Liver (tissue), 8 donors: ENCODE measurements at regions not wholly inside any gene's neighbourhood (a gene's known extent, or its start where the extent isn't known, plus 50 kb on each side); places are given as distances from the start of the nearest gene placed in this dataset.
"Not testable (repeated sequence)": the region's sequence is repeated elsewhere in the genome, so short reads cannot be mapped to it uniquely, and the experiment has no call there.

Experiments used
- DNase-seq: peaks from one replicate; pipeline ENCODE4 v3.0.0-alpha.2; 2017; ENCODE audit warnings: low spot score
- H3K27ac ChIP-seq, 2 donors: one replicate each; pipeline ENCODE4 v1.7.0; 2013; ENCODE audit warnings: inconsistent platforms in 2 of 2, low read length in 2 of 2, control low read depth in 1 of 2, low read depth in 1 of 2, mild to moderate bottlenecking in 1 of 2
- H3K27me3 ChIP-seq, 4 donors: one replicate each; pipeline versions ENCODE4 v1.6.1 to v1.7.0; 2013; ENCODE audit warnings: low read length in 3 of 4, inconsistent platforms in 1 of 4, mild to moderate bottlenecking in 1 of 4, moderate library complexity in 1 of 4; ENCODE audit not compliant: control insufficient read depth in 4 of 4, insufficient read depth in 4 of 4
- H3K36me3 ChIP-seq, 4 donors: one replicate each; pipeline versions ENCODE4 v1.6.1 to v1.7.0; 2013; ENCODE audit warnings: low read length in 3 of 4, mild to moderate bottlenecking in 3 of 4, low read depth in 1 of 4, moderate library complexity in 1 of 4; ENCODE audit not compliant: control insufficient read depth in 4 of 4, insufficient read depth in 3 of 4
- H3K4me1 ChIP-seq, 4 donors: one replicate each; pipeline versions ENCODE4 v1.6.1 to v1.7.0; 2013; ENCODE audit warnings: low read length in 3 of 4, mild to moderate bottlenecking in 3 of 4, moderate library complexity in 1 of 4; ENCODE audit not compliant: control insufficient read depth in 4 of 4, insufficient read depth in 4 of 4
- H3K4me3 ChIP-seq, 3 donors: one replicate each; pipeline versions ENCODE4 v1.6.1 to v1.7.0; 2013; ENCODE audit warnings: low read length in 3 of 3, control low read depth in 1 of 3, low read depth in 1 of 3, mild to moderate bottlenecking in 1 of 3
- H3K9ac ChIP-seq, 2 donors: one replicate each; pipeline ENCODE4 v1.7.0; 2013; ENCODE audit warnings: low read length in 2 of 2, mild to moderate bottlenecking in 2 of 2, moderate library complexity in 2 of 2, control low read depth in 1 of 2, low read depth in 1 of 2
- H3K9me3 ChIP-seq, 4 donors: one replicate each; pipeline versions ENCODE4 v1.6.1 to v1.7.0; 2013; ENCODE audit warnings: low read length in 3 of 4; ENCODE audit not compliant: control insufficient read depth in 4 of 4
- EGR1 ChIP-seq, 2 donors: IDR thresholded peaks; 2 replicates each; pipeline ENCODE4 v1.6.1; 2016 to 2018; ENCODE audit warnings: antibody characterized with exemption in 2 of 2, low read depth in 2 of 2
- FOXA1 ChIP-seq: IDR thresholded peaks from 2 replicates; pipeline ENCODE4 v1.6.1; 2016; ENCODE audit warnings: antibody characterized with exemption
- FOXA2 ChIP-seq: IDR thresholded peaks from 2 replicates; pipeline ENCODE4 v1.6.1; 2016; ENCODE audit warnings: antibody characterized with exemption
- GABPA ChIP-seq, 2 donors: IDR thresholded peaks in 1 of 2; conservative IDR thresholded peaks in 1 of 2; 2 replicates each; pipeline ENCODE4 v1.6.1; 2016; ENCODE audit warnings: antibody characterized with exemption in 2 of 2, mild to moderate bottlenecking in 1 of 2, moderate library complexity in 1 of 2
- HNF4G ChIP-seq: IDR thresholded peaks from 2 replicates; pipeline ENCODE4 v1.6.1; 2016; ENCODE audit warnings: antibody characterized with exemption
- JUND ChIP-seq, 2 donors: IDR thresholded peaks; 2 replicates each; pipeline ENCODE4 v1.6.1; 2016; ENCODE audit warnings: antibody characterized with exemption in 2 of 2
- NR2F2 ChIP-seq: IDR thresholded peaks from 2 replicates; pipeline ENCODE4 v1.6.1; 2016; ENCODE audit warnings: antibody characterized with exemption
- RXRA ChIP-seq, 2 donors: IDR thresholded peaks; 2 replicates each; pipeline ENCODE4 v1.6.1; 2017 to 2018; ENCODE audit warnings: antibody characterized with exemption in 2 of 2, mild to moderate bottlenecking in 1 of 2
- SP1 ChIP-seq: IDR thresholded peaks from 2 replicates; pipeline ENCODE4 v1.6.1; 2018; ENCODE audit warnings: antibody characterized with exemption, mild to moderate bottlenecking
- TAF1 ChIP-seq: conservative IDR thresholded peaks from 2 replicates; pipeline ENCODE4 v1.6.1; 2016; ENCODE audit warnings: antibody characterized with exemption, mild to moderate bottlenecking
- YY1 ChIP-seq: IDR thresholded peaks from 2 replicates; pipeline ENCODE4 v1.6.1; 2016; ENCODE audit warnings: antibody characterized with exemption, mild to moderate bottlenecking
- WGBS: extraction: QIAGEN DNeasy Blood & Tissue Kit; methylation state at CpG from one replicate; pipeline ENCODE4 v1.1.7; 2013; 5-methylcytosine and 5-hydroxymethylcytosine counted together
- TF ChIP-seq, protein P1 (sequence below): IDR thresholded peaks from 2 replicates; pipeline ENCODE4 v1.6.1; 2016; ENCODE audit warnings: antibody characterized with exemption
- TF ChIP-seq, protein P2 (sequence below): IDR thresholded peaks from 2 replicates; pipeline ENCODE4 v1.6.1; 2016; ENCODE audit warnings: antibody characterized with exemption
- TF ChIP-seq, protein P3 (sequence below): fragments of 150-350 bp; IDR thresholded peaks from 2 replicates; pipeline ENCODE4 v1.5.1; 2017; ENCODE audit warnings: improper control_type of control experiment, low read depth, low read length; ENCODE audit not compliant: missing input control
- TF ChIP-seq, protein P4 (sequence below): IDR thresholded peaks from 2 replicates; pipeline ENCODE4 v1.6.1; 2016; ENCODE audit warnings: antibody characterized with exemption, mild to moderate bottlenecking
- donor health status: healthy.
- donor health status: healthy.
- donor health status: healthy.
- donor health status: healthy.
- donor health status: healthy.

- DNase-seq, H3K36me3 ChIP-seq, H3K4me1 ChIP-seq, H3K9ac ChIP-seq, H3K4me3 ChIP-seq, H3K27ac ChIP-seq, H3K27me3 ChIP-seq, H3K9me3 ChIP-seq: not testable (repeated sequence)
- 84% methylated on average over 8 of the region's 9 CpGs for WGBS
These were observed 148.3 kb downstream of the C12orf75 start for GRCh38 chr12:105478788-105479187.

- DNase-seq = no peak
- WGBS = 66% methylated on average over 1 of the region's 1 CpG
These were observed 149.2 kb downstream of the C12orf75 start for GRCh38 chr12:105479710-105480109.

DNA sequence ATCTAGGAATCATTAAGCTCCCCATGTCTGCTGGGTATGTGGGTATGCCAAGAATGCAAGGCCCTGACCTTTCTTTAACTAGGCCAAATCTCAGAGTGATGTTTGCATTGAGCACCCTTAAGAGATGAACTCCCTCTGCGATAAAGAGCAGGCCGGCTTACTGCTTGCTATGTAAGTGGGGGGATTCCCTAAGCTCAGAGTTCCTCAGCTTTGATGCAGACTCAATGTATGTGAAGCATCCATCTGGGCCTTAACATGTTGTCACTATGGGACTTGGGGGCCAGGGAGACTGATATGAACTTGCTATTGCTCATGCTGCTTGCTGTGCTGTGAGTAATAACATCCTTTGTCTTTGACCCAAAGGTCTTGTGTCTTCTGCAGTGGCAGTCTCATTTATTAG, 149.7 kb downstream of the C12orf75 start:
- Histone ChIP-seq H3K9ac (no peak overlapping the region), H3K4me3 (no peak overlapping the region), H3K27me3 (peaks cover 0 to 3% (median 0%) of the 10 kb centered on the region in 4 donors), H3K9me3 (no peaks in the 10 kb centered on the region), H3K4me1 (no peaks in the 10 kb centered on the region), H3K36me3 (no peaks in the 10 kb centered on the region), H3K27ac (no peak overlapping the region)
- WGBS = 63% methylated on average over 2 of the region's 2 CpGs
- no peak for TF ChIP-seq SP1
- TF ChIP-seq, protein P1, sequence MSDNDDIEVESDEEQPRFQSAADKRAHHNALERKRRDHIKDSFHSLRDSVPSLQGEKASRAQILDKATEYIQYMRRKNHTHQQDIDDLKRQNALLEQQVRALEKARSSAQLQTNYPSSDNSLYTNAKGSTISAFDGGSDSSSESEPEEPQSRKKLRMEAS = no peak
- TF ChIP-seq, protein P2, sequence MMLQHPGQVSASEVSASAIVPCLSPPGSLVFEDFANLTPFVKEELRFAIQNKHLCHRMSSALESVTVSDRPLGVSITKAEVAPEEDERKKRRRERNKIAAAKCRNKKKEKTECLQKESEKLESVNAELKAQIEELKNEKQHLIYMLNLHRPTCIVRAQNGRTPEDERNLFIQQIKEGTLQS = no peak
- TF ChIP-seq, protein P3, sequence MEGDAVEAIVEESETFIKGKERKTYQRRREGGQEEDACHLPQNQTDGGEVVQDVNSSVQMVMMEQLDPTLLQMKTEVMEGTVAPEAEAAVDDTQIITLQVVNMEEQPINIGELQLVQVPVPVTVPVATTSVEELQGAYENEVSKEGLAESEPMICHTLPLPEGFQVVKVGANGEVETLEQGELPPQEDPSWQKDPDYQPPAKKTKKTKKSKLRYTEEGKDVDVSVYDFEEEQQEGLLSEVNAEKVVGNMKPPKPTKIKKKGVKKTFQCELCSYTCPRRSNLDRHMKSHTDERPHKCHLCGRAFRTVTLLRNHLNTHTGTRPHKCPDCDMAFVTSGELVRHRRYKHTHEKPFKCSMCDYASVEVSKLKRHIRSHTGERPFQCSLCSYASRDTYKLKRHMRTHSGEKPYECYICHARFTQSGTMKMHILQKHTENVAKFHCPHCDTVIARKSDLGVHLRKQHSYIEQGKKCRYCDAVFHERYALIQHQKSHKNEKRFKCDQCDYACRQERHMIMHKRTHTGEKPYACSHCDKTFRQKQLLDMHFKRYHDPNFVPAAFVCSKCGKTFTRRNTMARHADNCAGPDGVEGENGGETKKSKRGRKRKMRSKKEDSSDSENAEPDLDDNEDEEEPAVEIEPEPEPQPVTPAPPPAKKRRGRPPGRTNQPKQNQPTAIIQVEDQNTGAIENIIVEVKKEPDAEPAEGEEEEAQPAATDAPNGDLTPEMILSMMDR = no peak
- TF ChIP-seq NR2F2 = no peak
- no peak for TF ChIP-seq YY1
- no peak for TF ChIP-seq FOXA1
- TF ChIP-seq HNF4G = no peak
- TF ChIP-seq JUND (IDR thresholded peaks at IDR 0.05) = no peak
- DNase-seq = no peak

More at GRCh38 chr12:105479710-105480109, 149.2 kb downstream of the C12orf75 start:
- no peak overlapping the region for H3K27ac ChIP-seq
- no peaks in the 10 kb centered on the region for H3K36me3 ChIP-seq
- H3K4me1 ChIP-seq = no peaks in the 10 kb centered on the region
- TF ChIP-seq, protein P1 = no peak
- TF ChIP-seq HNF4G (no peak), FOXA1 (no peak), YY1 (no peak), JUND (IDR thresholded peaks at IDR 0.05) (no peak), RXRA (IDR thresholded peaks at IDR 0.05) (no peak), TAF1 (no peak), NR2F2 (no peak), FOXA2 (no peak), EGR1 (IDR thresholded peaks at IDR 0.05; ENCODE audit: low read depth in 2 of 2) (no peak), GABPA (IDR thresholded peaks at IDR 0.05 in 1 of 2, conservative IDR thresholded peaks at IDR 0.05 in 1 of 2) (no peak)
- TF ChIP-seq, protein P2 = no peak
- TF ChIP-seq, protein P4, sequence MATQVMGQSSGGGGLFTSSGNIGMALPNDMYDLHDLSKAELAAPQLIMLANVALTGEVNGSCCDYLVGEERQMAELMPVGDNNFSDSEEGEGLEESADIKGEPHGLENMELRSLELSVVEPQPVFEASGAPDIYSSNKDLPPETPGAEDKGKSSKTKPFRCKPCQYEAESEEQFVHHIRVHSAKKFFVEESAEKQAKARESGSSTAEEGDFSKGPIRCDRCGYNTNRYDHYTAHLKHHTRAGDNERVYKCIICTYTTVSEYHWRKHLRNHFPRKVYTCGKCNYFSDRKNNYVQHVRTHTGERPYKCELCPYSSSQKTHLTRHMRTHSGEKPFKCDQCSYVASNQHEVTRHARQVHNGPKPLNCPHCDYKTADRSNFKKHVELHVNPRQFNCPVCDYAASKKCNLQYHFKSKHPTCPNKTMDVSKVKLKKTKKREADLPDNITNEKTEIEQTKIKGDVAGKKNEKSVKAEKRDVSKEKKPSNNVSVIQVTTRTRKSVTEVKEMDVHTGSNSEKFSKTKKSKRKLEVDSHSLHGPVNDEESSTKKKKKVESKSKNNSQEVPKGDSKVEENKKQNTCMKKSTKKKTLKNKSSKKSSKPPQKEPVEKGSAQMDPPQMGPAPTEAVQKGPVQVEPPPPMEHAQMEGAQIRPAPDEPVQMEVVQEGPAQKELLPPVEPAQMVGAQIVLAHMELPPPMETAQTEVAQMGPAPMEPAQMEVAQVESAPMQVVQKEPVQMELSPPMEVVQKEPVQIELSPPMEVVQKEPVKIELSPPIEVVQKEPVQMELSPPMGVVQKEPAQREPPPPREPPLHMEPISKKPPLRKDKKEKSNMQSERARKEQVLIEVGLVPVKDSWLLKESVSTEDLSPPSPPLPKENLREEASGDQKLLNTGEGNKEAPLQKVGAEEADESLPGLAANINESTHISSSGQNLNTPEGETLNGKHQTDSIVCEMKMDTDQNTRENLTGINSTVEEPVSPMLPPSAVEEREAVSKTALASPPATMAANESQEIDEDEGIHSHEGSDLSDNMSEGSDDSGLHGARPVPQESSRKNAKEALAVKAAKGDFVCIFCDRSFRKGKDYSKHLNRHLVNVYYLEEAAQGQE = no peak
- TF ChIP-seq, protein P3 = no peak
- peaks cover 0 to 3% (median 0%) of the 10 kb centered on the region in 4 donors for H3K27me3 ChIP-seq
- H3K4me3 ChIP-seq = no peak overlapping the region
- no peak overlapping the region for H3K9ac ChIP-seq
- H3K9me3 ChIP-seq = no peaks in the 10 kb centered on the region
